ENCODE measurements at regions not wholly inside any gene's neighbourhood (a gene's known extent, or its start where the extent isn't known, plus 50 kb on each side); places are given as distances from the start of the nearest gene placed in this dataset.

DNA sequence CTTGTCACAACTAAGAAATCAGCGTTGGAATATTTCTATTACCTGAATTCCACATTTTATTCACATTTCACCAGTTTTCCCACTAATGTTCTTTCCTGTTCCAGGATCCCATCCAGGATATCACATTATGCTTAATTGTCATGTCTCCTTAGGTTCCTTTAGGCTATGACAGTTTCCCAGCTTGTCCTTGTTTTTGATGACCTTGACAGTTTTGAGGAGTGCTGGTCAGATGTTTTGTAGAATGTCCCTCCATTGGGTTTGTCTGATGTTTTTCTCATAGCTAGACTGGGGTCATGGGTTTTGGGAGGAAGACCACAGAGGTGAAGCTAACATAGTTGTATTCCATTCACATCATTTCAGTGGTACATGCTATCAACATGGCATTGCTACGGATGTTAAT lies 80.8 kb upstream of the HEPHL1 start:
- Histone ChIP-seq H3K36me3 (ENCODE audit: control insufficient read depth, insufficient read depth, low read length) (no peaks in the 10 kb centered on the region), H3K4me3 (ENCODE audit: low read length) (no peak overlapping the region), H3K27me3 (ENCODE audit: control insufficient read depth, insufficient read depth, low read length) (no peaks in the 10 kb centered on the region), H3K27ac (ENCODE audit: low read length) (no peak overlapping the region), H3K9me3 (ENCODE audit: control insufficient read depth, insufficient read depth, low read length) (no peaks in the 10 kb centered on the region), H3K4me1 (ENCODE audit: control insufficient read depth, insufficient read depth, low read length) (no peaks in the 10 kb centered on the region)
- H3K36me3 Mint-ChIP-seq: no peaks in the 10 kb centered on the region
- H3K27me3 Mint-ChIP-seq (ENCODE audit: low read depth in 2 of 2): peaks cover 0 to 8% of the 10 kb centered on the region in 2 donors
- H3K9me3 Mint-ChIP-seq: no peaks in the 10 kb centered on the region
- WGBS (ENCODE audit: insufficient coverage): 95% methylated on average over 2 of the region's 2 CpGs
- intact Hi-C loops (cut with micrococcal nuclease): no loop called here
- H3K4me1 Mint-ChIP-seq: peaks cover 0 to 5% of the 10 kb centered on the region in 2 donors
- DNase-seq: no peak
- no peak for ATAC-seq
- no peak overlapping the region for H3K4me3 Mint-ChIP-seq
- TF ChIP-seq, protein P1, sequence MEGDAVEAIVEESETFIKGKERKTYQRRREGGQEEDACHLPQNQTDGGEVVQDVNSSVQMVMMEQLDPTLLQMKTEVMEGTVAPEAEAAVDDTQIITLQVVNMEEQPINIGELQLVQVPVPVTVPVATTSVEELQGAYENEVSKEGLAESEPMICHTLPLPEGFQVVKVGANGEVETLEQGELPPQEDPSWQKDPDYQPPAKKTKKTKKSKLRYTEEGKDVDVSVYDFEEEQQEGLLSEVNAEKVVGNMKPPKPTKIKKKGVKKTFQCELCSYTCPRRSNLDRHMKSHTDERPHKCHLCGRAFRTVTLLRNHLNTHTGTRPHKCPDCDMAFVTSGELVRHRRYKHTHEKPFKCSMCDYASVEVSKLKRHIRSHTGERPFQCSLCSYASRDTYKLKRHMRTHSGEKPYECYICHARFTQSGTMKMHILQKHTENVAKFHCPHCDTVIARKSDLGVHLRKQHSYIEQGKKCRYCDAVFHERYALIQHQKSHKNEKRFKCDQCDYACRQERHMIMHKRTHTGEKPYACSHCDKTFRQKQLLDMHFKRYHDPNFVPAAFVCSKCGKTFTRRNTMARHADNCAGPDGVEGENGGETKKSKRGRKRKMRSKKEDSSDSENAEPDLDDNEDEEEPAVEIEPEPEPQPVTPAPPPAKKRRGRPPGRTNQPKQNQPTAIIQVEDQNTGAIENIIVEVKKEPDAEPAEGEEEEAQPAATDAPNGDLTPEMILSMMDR (IDR thresholded peaks at IDR 0.05): no peak
- H3K27ac Mint-ChIP-seq: no peak overlapping the region

DNA sequence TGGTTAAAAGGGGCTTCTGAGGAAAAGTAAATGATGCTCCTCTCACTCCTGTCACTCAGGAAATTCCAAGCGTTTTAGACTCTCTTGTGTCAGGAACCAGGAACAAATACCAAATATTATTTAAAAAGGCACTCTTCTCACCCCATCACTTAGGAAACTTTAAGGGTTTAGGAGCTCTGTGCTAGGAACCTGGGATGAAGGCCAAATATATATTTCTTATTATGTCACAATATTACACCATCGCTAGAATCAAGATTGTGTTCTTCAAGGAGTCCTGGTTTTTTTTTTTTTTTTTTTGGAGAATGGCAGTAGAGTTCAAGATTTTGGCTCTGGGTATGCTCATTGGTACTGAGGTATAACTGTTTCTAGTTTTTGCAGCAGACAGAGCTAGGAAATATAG lies 79.0 kb upstream of the HEPHL1 start:
- 88% methylated on average over 1 of the region's 2 CpGs for WGBS (ENCODE audit: insufficient coverage)
- Mint-ChIP-seq H3K36me3 (no peaks in the 10 kb centered on the region), H3K27ac (no peak overlapping the region), H3K9me3 (no peaks in the 10 kb centered on the region), H3K27me3 (ENCODE audit: low read depth in 2 of 2) (peaks cover 0 to 8% of the 10 kb centered on the region in 2 donors), H3K4me1 (peaks cover 0 to 5% of the 10 kb centered on the region in 2 donors), H3K4me3 (no peak overlapping the region)
- H3K27ac ChIP-seq (ENCODE audit: low read length): no peak overlapping the region
- ATAC-seq (no peak), DNase-seq (no peak)
- no peaks in the 10 kb centered on the region for H3K4me1 ChIP-seq (ENCODE audit: control insufficient read depth, insufficient read depth, low read length)
- no peaks in the 10 kb centered on the region for H3K27me3 ChIP-seq (ENCODE audit: control insufficient read depth, insufficient read depth, low read length)
- TF ChIP-seq, protein P1 (IDR thresholded peaks at IDR 0.05): no peak
- no peaks in the 10 kb centered on the region for H3K9me3 ChIP-seq (ENCODE audit: control insufficient read depth, insufficient read depth, low read length)
- no peak overlapping the region for H3K4me3 ChIP-seq (ENCODE audit: low read length)
- intact Hi-C loops (cut with micrococcal nuclease): no loop called here
- H3K36me3 ChIP-seq (ENCODE audit: control insufficient read depth, insufficient read depth, low read length): no peaks in the 10 kb centered on the region

GRCh38 chr11:93945596-93945995 lies 75.6 kb upstream of the HEPHL1 start:
- Histone ChIP-seq H3K27ac (ENCODE audit: low read length) (no peak overlapping the region), H3K36me3 (ENCODE audit: control insufficient read depth, insufficient read depth, low read length) (no peaks in the 10 kb centered on the region), H3K4me3 (ENCODE audit: low read length) (no peak overlapping the region), H3K4me1 (ENCODE audit: control insufficient read depth, insufficient read depth, low read length) (no peaks in the 10 kb centered on the region), H3K27me3 (ENCODE audit: control insufficient read depth, insufficient read depth, low read length) (no peaks in the 10 kb centered on the region), H3K9me3 (ENCODE audit: control insufficient read depth, insufficient read depth, low read length) (no peaks in the 10 kb centered on the region)
- Mint-ChIP-seq H3K27me3 (ENCODE audit: low read depth in 2 of 2) (no peaks in the 10 kb centered on the region), H3K4me3 (no peak overlapping the region), H3K4me1 (peaks cover 0 to 5% of the 10 kb centered on the region in 2 donors), H3K27ac (no peak overlapping the region), H3K9me3 (no peaks in the 10 kb centered on the region), H3K36me3 (no peaks in the 10 kb centered on the region)
- no peak for ATAC-seq
- no peak for DNase-seq
- TF ChIP-seq, protein P1 (IDR thresholded peaks at IDR 0.05): no peak
- WGBS (ENCODE audit: insufficient coverage): 86% methylated on average over 1 of the region's 2 CpGs
- intact Hi-C loops (cut with micrococcal nuclease): no loop called here

DNA sequence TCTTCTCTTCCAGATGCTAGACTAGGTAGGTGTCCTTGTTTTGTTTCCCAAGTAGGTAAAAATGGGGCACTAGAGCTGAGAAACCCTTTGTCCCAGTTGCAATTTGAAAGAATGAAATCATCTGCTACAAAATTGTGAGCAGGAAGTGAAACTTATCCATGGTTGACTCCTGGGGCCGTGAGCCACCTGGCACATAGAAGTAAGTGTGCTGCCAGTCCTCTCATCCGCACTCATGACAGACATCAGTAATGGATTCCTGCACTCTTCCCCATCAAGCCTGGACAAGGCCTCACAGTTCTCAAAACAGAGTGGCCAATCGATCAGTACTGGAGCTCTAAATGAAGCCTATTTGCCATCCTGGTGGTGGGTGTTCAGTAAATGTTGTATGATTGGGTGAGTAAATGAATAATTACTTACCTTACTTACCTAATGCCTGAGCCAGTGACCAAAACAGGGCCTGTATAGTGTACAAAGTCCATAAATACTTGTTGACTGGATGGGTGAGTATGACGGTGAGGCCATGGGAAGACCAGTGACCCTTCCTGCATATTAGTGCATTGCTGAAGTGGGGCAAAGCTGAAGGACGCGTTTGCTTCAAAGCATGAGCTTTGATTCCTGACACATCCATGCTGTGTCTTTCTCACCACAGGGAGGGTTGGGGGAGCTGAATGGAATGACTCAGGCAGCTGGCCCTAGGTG lies 68.9 kb upstream of the HEPHL1 start:
- Histone ChIP-seq H3K4me1 (ENCODE audit: control insufficient read depth, insufficient read depth, low read length) (no peaks in the 10 kb centered on the region), H3K27me3 (ENCODE audit: control insufficient read depth, insufficient read depth, low read length) (no peaks in the 10 kb centered on the region), H3K27ac (ENCODE audit: low read length) (no peak overlapping the region), H3K9me3 (ENCODE audit: control insufficient read depth, insufficient read depth, low read length) (no peaks in the 10 kb centered on the region), H3K4me3 (ENCODE audit: low read length) (no peak overlapping the region), H3K36me3 (ENCODE audit: control insufficient read depth, insufficient read depth, low read length) (no peaks in the 10 kb centered on the region)
- Mint-ChIP-seq H3K4me3 (no peak overlapping the region), H3K36me3 (no peaks in the 10 kb centered on the region), H3K4me1 (no peaks in the 10 kb centered on the region), H3K9me3 (peaks cover 2% of the 10 kb centered on the region in 2 donors), H3K27me3 (ENCODE audit: low read depth in 2 of 2) (peaks cover 0 to 8% of the 10 kb centered on the region in 2 donors), H3K27ac (no peak overlapping the region)
- intact Hi-C loops (cut with micrococcal nuclease): no loop called here
- ATAC-seq: no peak
- TF ChIP-seq, protein P1 (IDR thresholded peaks at IDR 0.05): no peak
- 81% methylated on average over 5 of the region's 6 CpGs for WGBS (ENCODE audit: insufficient coverage)
- DNase-seq: no peak
